ENCODE measurements at regions not wholly inside any gene's neighbourhood (a gene's known extent, or its start where the extent isn't known, plus 50 kb on each side); places are given as distances from the start of the nearest gene placed in this dataset.

GRCh38 chr6:21395121-21395520 is 198.4 kb upstream of the SOX4 start:
- TF ChIP-seq CTCF (IDR thresholded peaks at IDR 0.05) (no peak), POLR2AphosphoS5 (IDR thresholded peaks at IDR 0.05; ENCODE audit: insufficient read depth in 1 of 2, low read depth in 1 of 2) (no peak)
